ENCODE measurements at regions not wholly inside any gene's neighbourhood (a gene's known extent, or its start where the extent isn't known, plus 50 kb on each side); places are given as distances from the start of the nearest gene placed in this dataset.

DNA sequence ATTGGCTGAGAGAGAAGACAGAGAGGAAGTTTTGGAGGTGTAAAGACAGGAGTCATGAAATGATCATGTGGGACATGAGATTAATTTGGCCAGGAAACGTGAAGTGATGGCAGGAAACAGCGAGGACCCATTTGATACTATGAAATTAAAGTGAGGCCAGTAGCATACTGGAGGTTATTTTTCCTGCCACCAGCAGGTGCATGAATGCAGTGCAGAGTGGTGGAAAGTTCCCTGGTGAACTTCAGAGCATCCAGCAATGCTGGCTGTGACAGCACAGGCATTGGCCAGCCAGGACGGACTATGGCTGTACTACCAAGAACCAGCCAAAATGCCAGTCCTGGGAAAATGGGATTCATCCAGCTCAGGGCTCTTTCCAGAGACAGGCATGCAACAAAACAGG is 152.2 kb downstream of the SYK start:
- no peak for TF ChIP-seq CTCF (IDR thresholded peaks at IDR 0.05; ENCODE audit: low read depth, low read length, poor library complexity, severe bottlenecking)
- TF ChIP-seq EZH2phosphoT487 (IDR thresholded peaks at IDR 0.05; ENCODE audit: borderline replicate concordance, low read length): no peak

Data from DOHH2 (cell line).